NCI-H146 treated with DMSO at 0.1 percent for 48 hours (cell line): ENCODE measurements at regions not wholly inside any gene's neighbourhood (a gene's known extent, or its start where the extent isn't known, plus 50 kb on each side); places are given as distances from the start of the nearest gene placed in this dataset.

Source experiments
- DNase-seq: peaks from one replicate; lab custom pipeline; 2025; ENCODE audit not compliant: unreplicated experiment; lab: John Stamatoyannopoulos, UW

DNA sequence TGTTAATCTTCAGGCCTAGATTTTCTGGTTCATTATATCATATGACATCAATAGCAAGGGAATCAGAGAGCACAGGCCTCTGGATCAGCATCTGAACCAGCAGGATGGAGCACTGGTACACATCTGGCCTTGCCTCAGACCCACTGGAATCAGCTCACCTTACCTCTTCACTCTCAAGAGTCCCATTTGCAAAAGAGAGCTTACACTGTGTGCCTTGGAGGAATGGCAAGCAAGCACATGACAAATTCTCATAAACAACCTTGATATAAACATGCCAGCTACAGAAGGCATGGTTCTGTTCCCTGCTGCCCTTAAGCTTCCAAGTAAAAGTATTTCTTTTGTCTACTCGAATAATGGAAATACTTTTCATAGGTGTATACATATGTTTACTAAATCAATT lies 128.6 kb upstream of the CPM start:
- no peak for DNase-seq

DNA sequence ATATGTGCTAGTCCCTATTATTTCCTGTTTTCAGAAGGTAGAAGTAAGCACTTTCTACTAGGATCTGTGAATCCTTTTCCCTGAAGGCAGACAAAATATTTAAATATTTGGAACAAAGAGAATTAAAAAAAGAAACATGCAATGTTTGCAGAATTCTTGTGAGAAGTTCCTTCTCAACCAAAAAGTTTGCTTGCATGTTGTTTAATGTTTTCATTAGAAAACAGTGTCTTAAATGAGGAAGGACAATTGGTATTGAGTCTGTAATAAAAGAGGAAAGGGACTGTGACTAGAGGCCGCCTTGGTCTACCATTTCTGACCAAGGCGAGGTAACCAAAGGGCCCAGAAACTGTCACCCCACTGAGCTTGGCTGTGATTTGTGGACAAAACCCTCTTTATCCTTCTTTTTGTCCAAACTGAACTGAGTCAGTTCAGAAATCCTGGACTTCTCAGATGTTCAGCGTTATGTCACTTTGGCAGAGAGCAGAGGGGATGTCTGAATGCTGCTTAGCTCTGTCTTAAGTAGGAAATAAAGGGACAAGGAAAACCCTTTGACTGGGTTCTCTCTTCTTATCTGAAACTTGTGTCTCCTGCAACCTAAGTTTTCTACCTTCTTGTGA lies 129.8 kb upstream of the CPM start:
- no peak for DNase-seq

DNA sequence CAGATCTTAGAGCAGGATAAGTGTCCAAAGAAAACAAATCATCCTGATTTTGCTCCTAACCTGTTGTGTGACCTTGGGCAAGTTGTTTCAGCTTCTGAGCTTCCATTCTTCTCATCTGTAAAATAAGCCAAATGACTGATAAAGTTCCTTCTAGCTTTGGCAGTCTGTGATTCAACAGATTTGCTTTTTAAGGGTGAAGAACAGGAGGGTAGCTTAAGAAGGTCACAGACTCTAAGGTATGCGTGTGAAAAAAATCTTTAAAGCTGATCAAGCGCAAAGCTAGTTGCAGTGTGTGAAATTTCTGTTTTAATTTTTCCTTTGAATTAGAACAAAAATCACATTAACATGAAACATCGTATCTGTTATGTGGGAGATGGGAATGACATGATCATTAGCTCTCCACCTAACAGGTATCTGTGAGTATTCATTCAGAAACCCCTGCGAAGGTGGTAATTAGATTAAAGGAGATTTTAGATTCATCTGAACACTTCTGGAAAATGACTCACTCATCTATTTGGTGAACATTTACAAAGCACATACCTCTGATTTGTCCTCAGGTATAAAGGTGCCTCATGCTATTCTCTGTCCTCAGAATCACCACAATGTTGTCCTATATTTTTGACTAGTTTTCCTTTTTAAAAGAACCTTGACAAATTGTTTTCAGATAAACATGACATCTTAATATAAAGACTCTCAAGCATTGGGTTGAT lies 131.9 kb upstream of the CPM start:
- no peak for DNase-seq

DNA sequence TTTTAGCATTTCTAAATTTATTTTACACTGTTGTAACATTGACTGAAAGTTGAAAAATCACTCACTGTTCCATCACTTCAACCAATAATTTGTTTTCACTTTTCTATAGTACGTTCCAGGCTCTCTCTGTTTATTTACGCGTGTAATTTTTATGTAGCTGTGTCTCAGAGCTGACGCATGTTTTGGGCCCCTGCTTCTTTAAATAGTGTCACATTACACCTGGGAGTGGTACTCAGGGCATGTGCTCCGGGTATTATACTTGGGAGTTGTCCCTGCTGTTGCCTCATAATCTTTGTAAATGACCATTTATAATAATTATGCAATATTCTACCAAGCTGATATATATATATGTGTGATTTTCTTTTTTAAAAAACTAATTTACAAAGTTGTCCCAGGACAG lies 132.8 kb upstream of the CPM start:
- DNase-seq, result no peak

DNA sequence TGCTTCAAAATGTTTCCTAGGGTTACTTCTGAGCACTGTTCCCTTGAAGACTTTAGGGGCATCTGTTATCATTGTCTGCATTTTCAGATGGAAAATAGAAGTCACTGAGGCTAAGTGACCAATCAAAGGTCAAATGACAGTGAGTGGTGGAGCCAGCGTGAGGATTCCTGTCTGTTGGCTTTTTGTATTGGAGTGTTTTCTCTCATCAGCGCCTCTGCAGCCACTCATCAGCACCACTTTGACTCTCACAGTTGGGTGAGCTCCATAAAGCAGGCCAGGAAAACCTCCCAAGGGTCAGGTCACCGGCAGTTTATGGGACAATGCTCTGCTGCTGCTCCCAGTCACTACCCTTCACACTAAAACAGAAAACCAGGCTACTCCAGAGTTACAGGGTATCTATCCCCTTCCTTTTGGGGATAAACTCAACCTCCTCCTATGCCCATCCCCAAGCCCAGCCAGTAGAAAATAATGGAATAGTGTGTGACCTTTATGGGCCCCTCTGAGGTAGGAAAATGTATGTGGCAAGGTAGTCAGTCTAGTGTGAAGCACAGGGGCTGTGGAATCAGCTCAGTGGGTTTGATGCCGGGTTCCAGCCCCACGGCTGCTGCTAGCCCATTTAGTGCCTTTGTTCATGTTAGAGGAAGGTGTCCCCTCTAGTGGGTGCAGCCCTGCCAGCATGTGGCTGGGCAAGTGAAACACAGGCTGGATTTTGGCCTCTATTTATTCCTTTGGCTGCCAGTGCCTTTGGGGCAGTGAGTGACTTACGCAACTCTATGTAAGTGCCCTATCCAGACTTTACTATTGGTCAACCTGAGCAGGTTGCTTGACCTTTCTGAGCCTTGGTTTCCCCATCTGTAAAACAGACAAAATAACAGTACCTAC lies 133.8 kb upstream of the CPM start:
- no peak for DNase-seq

DNA sequence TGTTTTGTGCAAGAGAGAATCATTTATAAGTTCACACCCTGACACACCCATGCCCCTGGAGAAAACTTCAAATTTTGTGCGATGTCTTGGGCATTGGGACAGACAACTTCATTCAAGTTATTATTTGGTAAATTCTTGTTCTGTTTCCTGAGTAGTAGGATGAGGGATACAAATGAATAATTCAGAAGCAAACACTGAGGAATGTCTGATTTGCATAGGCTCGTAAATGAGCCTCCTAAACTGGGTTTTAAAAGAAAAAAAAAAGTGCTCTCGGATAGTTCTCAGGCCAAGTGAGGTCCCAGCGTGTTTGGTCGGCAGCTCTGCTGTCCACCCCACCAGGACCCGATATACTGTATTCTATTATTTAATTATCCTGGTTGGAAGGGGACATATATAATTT lies 134.7 kb upstream of the CPM start:
- no peak for DNase-seq

DNA sequence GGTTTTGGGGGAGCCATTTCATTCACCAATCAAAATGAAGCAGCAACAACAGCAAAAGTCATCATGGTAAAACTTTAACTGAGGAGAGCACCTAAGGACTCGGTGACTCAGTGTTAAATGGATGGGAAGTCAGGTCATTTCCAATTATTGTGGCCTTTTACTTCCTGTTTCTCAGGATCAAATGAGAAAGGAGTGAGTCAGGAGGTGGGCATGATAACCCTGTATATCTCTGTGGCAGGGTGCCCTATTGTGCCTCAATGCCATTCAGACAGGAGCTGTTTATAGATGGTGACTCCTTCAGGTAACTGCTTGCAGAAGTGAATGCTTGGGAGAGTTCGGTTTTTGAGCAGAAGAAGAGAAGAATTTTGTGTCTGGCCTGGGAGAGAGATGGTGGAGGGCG lies 135.5 kb upstream of the CPM start:
- DNase-seq, result no peak

DNA sequence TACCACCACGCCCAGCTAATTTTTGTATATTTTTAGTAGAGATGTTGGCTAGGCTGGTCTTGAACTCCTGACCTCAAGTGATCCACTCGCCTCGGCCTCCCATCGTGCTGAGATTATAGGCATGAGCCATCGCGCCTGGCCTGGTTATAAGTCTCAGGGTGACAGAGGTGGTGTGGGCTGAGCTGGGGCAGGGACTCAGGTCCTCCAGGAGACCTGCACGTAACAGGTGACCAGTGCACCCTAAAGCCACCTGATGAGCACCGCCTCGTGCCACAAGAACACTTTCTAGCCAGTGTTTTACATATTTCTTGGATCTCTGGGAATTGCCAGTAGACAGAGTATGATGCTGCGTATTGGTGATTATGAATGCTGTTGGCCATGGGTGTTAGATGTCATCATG lies 136.5 kb upstream of the CPM start:
- DNase-seq, result no peak

DNA sequence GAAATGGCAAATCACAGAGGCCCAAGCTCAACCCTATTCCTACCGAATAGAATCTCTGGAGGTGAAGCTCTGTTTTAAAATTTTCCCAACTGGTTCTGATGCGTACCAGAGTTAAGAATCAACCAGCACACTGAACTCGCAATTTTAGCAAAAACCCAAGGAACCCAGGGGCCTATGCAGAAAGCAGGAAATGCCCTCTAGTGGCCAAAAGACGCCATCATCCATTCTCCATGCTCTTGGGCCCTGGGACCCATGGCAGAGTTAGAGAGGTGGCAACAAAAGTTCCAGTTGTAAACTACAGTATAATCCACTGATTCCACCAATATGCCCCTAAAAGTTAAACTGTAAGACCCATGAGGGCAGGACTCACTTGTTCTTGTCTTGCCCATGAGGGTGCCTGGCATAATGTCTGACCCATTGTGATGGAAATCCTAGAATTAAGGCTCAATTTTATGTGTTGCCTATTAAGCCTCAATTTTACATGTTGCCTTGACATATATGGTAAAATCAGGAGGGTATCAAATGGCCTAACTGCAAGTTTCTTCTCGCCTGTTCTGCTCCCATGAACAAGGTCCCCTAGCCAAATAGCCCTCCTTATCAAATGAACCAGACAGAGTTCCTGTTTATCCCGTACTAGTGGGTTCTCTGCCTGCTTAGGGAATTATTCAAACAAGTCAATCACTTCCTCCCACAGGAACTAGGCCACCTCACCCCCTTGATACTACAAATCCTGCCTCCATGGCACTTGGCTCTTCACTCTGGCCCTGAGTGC lies 137.5 kb upstream of the CPM start:
- no peak for DNase-seq

DNA sequence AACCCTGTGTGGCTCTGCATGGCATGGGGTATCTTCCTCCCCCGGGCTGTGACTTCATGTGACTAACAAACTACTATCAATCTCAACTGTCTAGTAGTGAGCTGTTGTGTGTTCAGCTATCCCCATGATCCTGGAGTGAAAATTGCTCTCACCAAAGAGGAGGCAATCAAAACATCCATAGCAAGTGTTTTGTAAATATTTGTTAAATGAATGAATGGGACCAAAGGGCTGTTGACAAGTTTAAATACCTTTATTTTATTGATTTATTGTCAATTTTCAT lies 138.1 kb upstream of the CPM start:
- no peak for DNase-seq

DNA sequence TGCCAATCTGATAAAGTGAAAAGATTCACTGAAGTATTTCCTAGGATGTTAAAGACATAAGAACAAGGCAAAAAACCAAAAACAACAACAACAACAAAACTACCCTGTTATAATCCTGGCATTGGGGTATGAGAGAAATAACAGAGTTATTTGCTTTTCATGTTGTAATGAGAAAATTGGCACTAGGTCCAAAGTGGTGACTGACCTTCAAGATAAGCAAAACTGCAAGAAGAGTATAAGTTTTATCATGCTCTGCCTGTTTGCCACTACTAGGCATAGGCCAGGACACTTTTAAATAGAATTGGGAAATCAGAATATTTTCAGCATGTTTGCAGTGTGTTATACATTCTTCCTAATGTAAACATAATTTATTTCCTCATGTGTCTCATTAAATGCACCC lies 140.1 kb upstream of the CPM start:
- DNase-seq, result no peak

DNA sequence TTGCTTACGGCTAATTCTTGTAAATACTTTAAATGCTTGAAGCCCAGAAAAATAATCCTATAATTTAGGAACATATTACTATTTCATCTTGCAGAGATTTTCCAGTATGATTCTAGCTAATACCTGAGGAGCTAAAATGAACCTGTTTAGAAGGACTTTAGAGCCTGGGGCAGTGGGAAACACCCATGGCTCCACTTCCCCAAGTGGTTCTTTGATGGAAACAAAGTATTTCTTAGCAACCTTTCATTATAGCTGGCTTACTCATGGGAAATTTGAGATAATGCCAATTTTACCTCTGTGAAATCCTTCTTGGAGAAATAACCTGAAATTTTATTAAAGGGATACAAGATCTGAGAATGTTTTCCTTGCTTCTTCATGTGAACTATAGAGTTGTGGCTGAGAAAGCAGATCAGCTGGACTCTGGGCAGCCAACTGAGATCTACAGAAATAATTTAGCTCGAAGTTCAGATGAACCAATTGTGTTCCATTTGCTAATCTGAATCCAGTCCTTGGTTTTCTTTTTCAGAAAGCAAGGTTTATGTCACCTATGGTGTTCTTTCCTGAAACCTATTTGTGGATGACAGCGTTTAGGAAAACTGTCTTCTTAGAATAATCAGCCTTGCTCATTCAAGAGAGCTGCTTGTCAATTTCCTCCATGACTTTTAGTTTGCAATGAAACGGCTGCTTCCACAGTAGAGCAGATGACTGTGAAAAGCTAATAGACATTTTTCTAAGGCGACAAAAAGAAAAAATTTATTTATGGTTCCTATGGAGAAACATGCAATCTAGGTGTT lies 141.8 kb upstream of the CPM start:
- no peak for DNase-seq

DNA sequence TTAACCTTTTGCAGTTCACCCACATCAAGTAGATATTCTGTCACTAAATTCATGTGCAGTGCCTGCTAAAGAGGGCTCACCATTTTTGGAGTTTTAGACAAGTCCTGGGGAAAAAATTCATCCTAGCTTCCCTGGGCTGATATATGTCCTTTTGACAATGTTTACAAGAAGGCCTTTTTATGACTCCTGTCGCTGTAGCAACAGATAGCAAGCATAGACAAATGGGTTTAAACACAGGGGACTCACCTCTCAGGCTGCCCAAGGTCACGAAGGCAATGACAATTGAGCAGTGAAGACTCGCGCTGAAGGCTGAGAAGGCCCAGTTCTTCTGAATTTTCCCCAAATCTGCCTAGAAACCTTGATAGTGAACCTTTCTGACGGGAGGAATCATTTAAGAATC lies 150.7 kb upstream of the CPM start:
- no peak for DNase-seq

DNA sequence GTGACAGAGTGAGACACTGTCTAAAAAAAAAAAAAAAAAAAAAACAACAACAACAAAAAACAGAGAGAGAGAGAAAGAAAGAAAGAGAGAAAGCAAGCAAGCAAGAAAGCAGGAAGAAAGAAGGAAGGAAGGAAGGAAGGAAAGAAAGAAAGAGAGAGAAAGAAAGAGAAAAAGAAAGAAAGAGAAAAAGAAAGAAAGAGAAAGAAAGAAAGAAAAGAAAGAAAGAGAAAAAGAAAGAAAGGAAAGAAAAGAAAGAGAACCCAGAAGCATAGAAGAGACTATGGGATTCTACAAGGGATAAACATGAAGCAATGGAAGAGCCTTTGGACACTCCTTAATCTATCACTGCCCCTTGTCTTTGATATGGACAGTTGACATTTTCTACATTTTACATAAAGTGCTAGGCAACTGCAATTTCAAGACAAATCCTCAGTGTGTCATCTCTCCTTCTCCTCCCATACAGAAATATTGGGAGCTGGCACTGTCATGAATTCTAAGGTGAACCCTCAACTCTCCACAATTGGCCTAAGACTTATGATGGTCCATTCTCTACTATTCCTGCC lies 151.9 kb upstream of the CPM start:
- DNase-seq, result no peak

DNA sequence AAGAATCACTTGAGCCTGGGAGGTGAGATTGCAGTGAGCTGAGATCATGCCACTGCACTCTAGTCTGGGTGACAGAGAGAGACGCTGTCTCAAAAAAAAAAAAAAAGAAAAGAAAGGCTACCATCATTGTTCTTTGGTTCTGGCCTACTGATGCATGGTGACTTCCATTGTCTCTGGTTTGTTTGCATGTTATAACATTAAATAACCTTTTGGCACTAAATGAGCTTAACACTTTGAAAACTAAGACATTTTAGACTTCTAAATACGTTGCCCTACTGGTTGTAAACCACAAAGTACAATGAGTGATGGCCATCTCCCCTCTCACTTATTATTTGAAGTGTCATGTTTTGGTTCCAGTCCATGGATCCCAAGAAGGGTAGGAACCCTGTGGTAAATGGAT lies 152.9 kb upstream of the CPM start:
- no peak for DNase-seq

DNA sequence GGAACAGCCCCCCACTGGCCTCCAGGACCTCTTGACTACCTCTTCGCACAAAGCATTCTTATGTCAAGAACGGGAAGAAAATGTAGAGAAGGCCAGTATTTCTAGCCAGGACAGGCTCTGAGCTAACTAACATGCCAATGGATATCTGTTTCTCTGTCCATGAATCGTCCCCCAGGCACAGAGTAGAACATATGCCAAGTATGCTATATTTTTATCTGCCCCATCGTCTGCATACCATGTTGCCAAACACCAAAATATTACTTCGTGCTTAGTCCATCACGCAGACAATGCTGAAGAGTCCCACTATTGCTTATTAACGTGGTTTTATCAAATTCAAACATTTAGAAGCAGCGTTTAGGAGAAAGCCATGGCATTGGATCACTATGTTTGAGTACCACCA lies 151.4 kb upstream of the CPSF6 start:
- no peak for DNase-seq

DNA sequence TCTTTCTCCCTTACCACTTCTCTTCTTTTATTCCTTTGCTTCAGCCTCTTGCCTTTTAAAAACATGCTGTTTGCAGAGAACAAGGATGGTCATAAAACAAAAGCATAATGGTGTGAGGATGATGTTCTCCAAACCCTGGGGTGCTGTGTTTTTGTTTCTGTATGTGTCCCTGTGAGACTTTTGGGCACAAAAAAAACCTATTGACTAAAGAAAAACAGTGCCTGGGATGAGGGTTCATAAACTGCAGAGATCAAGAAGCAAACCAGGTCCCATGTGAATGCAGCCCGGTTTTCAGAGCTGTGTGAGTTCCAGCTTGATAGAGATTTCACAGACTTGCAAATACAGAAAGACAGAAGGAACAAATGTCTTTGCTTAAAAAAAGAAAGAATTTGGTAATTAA lies 148.6 kb upstream of the CPSF6 start:
- DNase-seq, result no peak

DNA sequence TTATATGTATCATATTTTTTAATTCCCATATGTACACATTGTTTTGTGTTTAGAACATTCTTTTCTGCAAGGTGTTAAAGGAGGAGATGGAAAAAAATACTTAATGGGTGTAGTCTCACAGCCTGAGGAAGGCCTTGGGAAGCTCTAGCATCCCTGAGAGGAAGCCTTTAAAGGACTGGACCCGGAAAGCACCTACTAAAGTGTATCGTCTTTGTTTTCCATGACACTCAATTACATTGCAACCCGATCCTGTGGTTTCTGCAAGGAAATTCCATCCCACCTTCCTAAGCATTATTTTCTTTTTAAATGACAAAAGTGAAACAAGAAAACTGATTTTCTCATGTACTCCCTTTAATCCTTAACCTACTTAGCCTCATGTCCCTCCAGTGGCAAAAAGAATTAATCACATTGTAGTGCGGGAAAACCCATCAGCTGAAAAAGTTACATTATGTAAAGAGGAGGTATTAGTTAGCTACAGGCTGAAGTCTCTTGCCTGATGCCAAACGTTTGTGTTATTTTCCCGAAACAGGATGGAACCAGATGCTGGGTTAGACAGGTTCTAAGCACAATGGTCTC lies 147.8 kb upstream of the CPSF6 start:
- DNase-seq, result no peak

DNA sequence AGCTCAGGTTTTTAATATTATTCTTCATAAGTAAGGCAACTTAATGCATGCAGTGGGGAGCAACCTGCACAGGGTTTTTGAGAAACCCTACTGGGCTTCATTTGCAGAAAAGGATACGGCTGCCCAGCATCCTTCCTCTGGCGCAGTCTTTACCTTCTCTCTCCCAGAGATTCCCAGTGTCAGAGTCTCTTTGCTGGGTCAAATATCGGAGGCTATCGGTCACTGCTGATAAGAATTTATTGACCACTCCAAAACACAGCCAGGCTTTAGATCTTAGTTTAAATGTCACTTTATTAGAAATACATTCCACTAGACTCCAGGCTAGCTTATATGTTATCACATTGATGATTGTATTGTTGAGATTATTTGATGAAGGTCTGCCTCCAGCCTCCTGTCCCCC lies 147.2 kb upstream of the CPSF6 start:
- no peak for DNase-seq

DNA sequence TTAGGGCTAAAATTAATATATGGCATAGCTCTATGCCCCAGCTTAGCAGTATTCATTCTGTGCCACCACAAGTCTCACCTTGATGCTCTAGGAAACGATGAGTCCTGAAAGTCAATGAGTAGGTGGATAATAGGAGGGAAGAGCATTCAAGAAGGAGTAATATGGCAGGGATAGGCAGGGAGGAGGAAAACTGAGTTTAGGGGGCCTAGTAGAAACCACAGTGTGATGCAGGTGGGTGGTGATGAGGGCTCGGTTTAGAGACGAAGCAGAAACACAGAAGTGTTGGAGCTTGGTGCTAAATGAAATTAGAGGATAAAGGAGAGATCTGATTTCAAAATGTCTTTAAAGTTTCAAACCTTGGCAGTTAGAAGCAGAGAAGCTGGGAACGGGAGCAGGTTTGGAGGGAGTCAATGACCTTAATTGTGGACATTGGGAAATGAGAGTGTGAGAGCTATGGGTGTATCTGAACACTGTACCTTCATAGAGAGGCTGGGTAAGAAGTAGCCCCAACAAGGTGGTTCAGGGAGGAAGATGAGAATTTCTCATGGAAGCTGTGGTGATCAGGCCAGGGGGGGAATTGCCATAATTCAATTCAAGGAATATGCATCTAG lies 144.7 kb upstream of the CPSF6 start:
- no peak for DNase-seq
